ES-I3 (cell line): ENCODE measurements at regions not wholly inside any gene's neighbourhood (a gene's known extent, or its start where the extent isn't known, plus 50 kb on each side); places are given as distances from the start of the nearest gene placed in this dataset.
A peak's percentile ranks its signal among the peaks of the same experiment; 100 is the strongest.

ENCODE experiments used
- H3K36me3 ChIP-seq: 2 replicates; pipeline ENCODE4 v1.6.1; 2013; ENCODE audit warnings: mild to moderate bottlenecking, low read length, control low read depth, moderate library complexity; ENCODE audit not compliant: insufficient read depth
- H3K4me1 ChIP-seq: 2 replicates; pipeline ENCODE4 v1.6.1; 2013; ENCODE audit warnings: mild to moderate bottlenecking, control low read depth, low read length; ENCODE audit not compliant: insufficient read depth
- H3K9ac ChIP-seq: 2 replicates; pipeline ENCODE4 v1.6.1; 2013; ENCODE audit warnings: low read depth, mild to moderate bottlenecking, low read length, moderate library complexity
- H3K9me3 ChIP-seq: 2 replicates; pipeline ENCODE4 v1.6.1; 2013; ENCODE audit warnings: mild to moderate bottlenecking, low read length, moderate library complexity; ENCODE audit not compliant: control insufficient read depth, insufficient read depth

DNA sequence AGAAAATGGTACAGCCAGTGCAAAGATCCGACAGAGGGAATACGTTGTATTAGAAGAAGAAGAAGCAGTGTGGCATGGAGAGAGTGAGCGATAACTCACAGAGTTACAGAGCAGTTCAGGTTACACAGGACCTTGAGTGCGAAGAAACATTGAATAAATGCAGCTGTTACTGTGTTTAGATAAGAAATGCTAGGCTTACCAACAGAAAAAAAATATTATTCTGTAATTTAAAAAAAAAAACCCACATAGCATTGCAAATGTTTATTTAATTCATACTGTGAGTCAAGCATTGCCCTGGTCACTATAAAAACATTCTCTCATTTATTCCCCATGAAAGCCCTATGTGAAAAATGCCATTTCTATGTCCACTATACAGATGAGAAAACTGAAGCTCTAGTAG lies 373.4 kb upstream of the EPHA7 start:
- Histone ChIP-seq H3K4me1 (peaks cover 2% of the 10 kb centered on the region), H3K9me3 (no peaks in the 10 kb centered on the region)

DNA sequence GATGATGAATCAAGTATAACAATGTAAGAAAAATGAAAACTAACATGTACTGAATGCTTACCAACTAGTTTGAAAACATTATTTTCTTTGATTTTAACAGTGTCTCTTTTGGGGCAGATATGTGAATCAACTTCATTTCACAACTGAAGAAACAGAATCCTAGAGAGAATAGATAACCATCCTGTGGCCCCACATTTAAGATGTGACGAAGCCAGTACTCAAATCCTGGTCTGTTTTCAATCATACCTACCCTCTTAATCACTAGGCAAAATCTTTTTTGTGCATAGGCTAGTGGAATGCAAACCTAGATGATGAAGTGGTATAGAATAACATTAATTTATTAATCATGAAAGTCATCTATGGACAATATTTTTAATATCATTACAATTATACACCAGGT lies 371.6 kb upstream of the EPHA7 start:
- Histone ChIP-seq H3K9ac (no peak overlapping the region), H3K36me3 (no peaks in the 10 kb centered on the region), H3K4me1 (peaks cover 15% of the 10 kb centered on the region), H3K9me3 (no peaks in the 10 kb centered on the region)

More for the DNA sequence above, 373.4 kb upstream of the EPHA7 start:
- no peaks in the 10 kb centered on the region for H3K36me3 ChIP-seq
- H3K9ac ChIP-seq = no peak overlapping the region

DNA sequence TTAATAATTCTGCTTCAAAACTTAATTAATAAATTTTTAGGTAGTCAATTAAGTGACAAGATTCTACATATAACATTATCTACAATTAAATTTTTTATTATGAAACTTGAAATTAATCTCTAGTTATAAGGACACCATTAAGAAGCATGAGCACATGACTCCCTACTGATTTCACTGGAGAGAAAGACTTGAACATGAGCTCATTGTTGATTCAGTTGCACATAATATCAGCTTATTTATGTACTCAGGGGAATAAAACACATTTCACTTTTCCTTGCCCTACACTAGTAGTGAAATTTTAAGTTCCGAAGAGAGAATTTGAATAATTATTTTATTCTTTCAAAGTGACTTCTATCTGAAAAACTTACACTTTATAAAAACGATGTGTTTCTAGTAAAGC lies 370.2 kb upstream of the EPHA7 start:
- no peaks in the 10 kb centered on the region for H3K36me3 ChIP-seq
- H3K9ac ChIP-seq = no peak overlapping the region
- no peaks in the 10 kb centered on the region for H3K9me3 ChIP-seq
- peaks cover 30% of the 10 kb centered on the region for H3K4me1 ChIP-seq

DNA sequence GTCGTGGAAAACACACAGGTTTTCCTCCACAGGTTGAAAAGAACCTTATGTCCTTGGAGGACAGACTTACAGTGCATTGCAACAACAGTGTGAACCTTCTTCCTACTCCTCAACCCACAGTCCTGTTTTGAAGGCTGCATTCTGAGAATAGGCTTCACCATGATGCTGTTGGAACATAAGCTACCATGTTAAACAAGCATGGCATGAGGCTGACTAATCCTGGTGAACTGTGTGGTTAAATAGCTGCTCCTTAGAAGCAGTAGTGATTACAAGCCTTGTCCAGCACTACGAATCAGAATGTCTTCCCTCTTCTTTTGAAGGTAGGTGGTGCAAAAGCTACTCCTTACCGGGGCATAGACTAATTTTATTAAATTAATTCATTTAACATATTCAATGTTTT lies 368.5 kb upstream of the EPHA7 start:
- Histone ChIP-seq H3K9me3 (no peaks in the 10 kb centered on the region), H3K9ac (no peak overlapping the region), H3K4me1 (peaks cover 39% of the 10 kb centered on the region)

DNA sequence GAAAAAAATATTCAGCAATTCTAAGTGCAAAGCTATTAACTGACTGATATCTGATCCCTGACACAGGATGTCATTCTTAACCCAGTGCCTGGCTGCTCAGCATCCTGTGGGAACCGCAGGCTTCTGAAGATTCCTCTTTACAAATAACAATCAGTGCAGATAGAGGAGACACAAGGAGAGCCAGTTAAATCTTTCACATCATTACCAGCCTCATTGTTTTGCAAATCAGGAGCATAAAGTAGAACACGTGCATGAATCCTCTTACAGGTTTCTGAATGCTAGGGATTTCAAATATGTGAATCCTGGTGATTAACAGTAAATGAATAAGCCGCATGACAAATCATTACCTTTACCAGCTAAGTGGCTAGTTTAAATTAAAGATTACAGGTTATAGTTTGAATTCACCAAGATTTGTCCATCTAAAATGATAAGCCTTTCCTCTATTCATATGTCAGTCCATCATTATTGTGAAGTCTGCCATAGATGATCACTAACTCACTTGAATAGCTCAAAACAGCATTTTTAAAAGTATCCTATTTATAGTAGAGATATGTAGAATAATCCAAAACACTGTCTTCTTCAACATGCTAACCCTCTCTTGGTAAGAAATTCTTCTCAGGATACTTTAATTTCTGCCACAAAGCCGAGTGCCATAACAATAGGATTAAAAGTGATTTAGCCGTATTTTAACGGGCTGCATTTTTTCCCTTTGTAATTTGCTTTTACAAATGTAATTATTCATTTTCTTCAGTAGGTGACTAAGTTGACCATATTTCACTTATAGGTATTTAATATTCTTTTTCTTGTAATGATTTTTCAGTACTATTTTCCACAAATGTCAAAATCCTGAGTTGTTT lies 367.3 kb upstream of the EPHA7 start:
- Histone ChIP-seq H3K9me3 (no peaks in the 10 kb centered on the region), H3K4me1 (peaks cover 39% of the 10 kb centered on the region), H3K9ac (0 out of 2 replicates have a peak overlapping the region, but pooled peaks have one; percentile 0), H3K36me3 (no peaks in the 10 kb centered on the region)

More for the DNA sequence above, 368.5 kb upstream of the EPHA7 start:
- H3K36me3 ChIP-seq = no peaks in the 10 kb centered on the region

DNA sequence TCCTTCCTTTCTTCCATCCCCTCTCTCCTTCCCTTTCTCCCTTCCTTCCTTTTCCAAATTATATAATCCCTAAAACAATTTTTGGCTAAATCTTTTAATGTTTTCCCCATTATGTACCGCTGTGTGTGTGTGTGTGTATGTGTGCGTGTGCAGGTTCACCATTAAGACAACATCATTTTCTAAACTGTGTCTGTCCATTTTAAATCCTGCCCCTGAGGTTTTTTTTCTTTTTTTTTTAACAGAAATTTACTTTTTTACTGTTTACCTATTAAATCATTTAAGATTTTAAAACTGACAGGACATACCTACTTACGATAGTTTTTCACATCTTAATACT lies 366.3 kb upstream of the EPHA7 start:
- peak overlapping the region; percentile 7; the same call in 1 of the 2 replicates for H3K9ac ChIP-seq
- H3K9me3 ChIP-seq = no peaks in the 10 kb centered on the region
- H3K4me1 ChIP-seq = peaks cover 39% of the 10 kb centered on the region
- H3K36me3 ChIP-seq = no peaks in the 10 kb centered on the region

DNA sequence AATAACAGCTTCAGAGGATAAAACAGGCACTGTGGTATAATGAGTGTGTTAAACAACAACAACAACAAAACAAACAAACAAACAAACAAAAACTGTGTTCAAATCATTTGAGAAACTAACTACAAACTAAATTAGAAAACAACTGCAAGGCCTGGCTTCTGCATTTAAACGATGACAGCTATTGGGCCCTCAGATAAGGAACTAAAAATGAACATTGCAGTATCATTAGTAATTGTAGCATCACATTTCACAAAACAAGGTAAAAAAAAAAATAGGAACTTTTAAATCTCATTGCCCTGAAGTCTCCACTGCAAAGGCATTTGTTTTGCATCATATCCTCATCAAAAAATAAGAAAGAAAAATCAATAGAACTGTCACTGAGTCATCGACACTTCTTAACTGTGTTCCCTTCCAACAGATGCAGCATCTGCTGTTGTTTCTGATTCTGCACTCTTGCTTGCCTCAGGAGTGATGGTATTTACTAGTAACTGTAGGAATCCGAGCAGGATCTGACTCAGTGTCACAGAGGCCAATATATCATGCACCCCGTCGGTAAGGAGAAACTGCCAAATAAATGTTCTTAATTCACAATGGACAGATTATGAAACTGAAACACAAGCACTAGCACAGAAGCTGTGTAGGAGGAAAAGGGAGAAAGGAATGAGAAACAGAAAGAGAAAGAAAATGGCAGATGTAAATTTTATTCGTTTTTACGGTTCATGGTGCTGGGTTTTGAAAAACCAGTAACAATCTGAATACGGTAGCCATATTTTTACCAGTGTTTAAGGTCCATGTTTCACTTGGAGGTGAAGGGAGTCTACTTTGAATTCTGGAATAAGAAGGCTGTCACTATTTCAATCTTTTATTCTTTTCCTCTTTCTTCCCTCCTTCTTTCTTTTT lies 365.7 kb upstream of the EPHA7 start:
- no peaks in the 10 kb centered on the region for H3K9me3 ChIP-seq
- peak overlapping the region; percentile 7; the same call in 1 of the 2 replicates for H3K9ac ChIP-seq
- peaks cover 39% of the 10 kb centered on the region for H3K4me1 ChIP-seq
- H3K36me3 ChIP-seq = no peaks in the 10 kb centered on the region

DNA sequence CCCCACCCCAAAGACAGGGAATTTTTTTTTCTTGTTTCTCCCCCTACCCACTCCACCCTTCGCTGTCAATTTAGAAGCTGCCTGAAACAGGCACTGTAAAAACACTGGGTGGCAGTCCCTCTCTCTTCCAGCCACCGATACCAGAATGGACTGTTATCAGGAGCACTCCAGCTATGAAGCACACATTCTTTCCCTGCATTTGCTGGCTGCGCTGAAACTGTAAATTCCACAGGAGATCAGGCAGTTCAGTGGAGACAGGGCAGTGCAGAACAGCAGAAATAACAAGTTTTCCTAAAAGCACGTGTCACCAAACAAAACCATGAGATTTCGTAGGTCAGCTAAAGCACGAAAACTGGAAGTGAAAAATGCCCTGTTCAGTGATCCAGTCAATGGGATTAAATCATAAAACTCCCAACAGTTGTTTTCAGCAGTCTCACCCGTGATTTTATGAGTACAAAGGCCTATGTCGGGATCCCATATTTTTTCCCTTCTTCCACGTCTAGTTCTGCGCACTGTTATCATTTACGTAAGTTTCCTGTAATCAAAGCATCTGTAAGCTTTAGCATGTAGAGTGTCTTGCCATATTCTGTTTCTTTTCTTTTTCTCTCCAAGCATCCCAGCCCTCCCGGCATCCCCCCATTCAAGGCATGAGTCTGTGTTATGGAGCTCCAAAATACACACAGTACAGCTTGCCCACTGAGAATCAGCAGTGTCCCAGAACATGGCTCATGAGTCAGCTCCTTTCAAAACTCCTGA lies 359.9 kb upstream of the EPHA7 start:
- Histone ChIP-seq H3K9me3 (no peaks in the 10 kb centered on the region), H3K36me3 (no peaks in the 10 kb centered on the region), H3K4me1 (peaks cover 17% of the 10 kb centered on the region), H3K9ac (no peak overlapping the region)

DNA sequence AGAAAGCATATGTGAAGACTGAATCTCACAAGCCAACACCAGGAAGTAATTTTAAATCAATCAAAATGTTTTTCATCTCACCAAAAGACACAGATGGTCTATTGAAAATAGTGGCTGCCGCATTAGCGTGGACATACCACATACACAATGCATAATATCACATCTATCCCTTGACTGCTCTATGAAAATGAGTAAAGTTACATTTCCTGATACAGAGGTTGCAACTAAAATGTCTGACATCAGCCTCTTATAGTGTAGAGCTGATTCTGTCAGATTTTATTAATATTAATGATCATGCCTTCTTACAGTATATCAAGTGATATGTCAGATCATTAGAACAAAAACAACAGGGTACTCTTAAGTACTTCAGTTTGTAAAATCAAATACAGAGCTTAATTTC lies 339.8 kb upstream of the EPHA7 start:
- H3K36me3 ChIP-seq = no peaks in the 10 kb centered on the region

DNA sequence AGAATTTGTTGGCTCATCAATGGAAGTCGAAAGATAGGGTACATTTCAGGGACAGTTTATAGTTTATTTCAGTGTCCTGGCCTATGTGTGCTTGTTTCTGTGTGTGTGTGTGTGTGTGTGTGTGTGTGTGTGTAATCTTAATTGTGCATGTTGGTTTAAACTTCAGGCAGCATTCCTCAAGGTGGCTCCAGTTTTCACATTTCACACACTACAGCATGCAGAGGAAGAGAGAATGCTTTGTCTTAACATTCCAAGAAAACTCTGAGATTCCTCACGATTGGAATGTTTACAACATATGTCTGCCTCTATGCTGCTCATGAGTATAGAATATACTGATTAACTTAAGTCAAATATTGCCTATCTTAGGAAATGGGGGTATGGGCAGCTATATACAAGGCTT lies 332.6 kb upstream of the EPHA7 start:
- H3K36me3 ChIP-seq = no peaks in the 10 kb centered on the region
- no peak overlapping the region for H3K9ac ChIP-seq
- no peaks in the 10 kb centered on the region for H3K9me3 ChIP-seq
- 0 out of 2 replicates have a peak, but pooled peaks cover 5% of the 10 kb centered on the region for H3K4me1 ChIP-seq

More for the DNA sequence above, 339.8 kb upstream of the EPHA7 start:
- Histone ChIP-seq H3K9ac (no peak overlapping the region), H3K9me3 (no peaks in the 10 kb centered on the region), H3K4me1 (no peaks in the 10 kb centered on the region)

DNA sequence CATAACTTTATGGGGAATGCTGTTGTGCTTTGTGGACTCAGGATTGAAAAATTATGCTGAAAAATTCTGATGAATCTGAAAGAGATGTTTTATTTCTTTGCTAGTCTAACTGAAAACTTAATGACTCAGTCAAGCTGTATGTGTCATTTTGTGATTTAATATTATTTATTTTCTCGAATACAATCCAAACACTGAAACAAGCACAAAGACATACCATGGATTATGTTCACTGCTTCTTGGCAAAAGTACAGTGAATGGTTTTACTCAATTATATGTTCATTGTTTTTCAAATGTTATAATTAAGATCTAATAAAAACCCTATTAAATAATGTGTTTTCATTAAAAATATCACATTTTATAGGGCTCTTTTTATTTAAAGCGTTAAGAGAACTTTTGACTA lies 330.6 kb upstream of the EPHA7 start:
- H3K4me1 ChIP-seq = 0 out of 2 replicates have a peak, but pooled peaks cover 5% of the 10 kb centered on the region
- no peak overlapping the region for H3K9ac ChIP-seq
- no peaks in the 10 kb centered on the region for H3K36me3 ChIP-seq
- no peaks in the 10 kb centered on the region for H3K9me3 ChIP-seq

DNA sequence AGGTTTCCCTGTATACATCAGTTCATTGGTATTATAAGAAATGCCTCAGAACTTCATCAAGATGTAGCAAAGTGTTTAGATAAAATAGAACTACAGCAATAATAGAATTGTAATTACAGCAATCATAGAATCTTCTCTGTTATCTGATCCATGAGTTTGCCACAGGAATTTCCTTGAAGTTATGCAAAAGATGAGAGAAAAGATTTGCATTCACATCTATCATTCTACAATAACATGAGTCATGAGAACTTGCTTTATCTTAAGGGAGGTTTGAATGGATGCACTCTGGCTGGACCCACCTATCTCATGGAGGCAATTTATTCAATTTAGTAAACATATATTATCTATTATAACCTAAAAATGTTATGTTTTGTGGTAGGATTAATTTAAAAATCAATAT lies 329.8 kb upstream of the EPHA7 start:
- Histone ChIP-seq H3K9me3 (no peaks in the 10 kb centered on the region), H3K36me3 (no peaks in the 10 kb centered on the region)

DNA sequence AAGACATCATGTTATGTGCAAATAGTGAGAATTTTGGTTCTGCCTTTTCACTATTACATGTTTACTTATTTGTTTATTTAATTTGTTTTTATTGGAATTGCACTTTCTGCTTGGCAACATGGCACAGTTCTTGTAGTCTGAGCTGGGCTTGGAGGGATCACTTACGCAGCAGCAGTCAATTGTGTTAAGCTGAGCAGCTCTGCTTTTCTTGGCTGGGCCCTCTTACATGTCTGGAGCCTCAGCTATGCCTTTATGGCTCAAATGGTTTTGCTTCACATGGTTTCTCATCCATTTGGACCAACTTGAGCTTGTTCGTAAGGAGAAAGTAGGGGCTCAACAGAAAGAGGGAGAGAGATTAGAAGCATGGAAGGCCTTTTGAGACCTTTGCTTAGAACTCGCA lies 327.5 kb upstream of the EPHA7 start:
- no peaks in the 10 kb centered on the region for H3K36me3 ChIP-seq
- no peak overlapping the region for H3K9ac ChIP-seq
- 0 out of 2 replicates have a peak, but pooled peaks cover 1% of the 10 kb centered on the region for H3K4me1 ChIP-seq
- H3K9me3 ChIP-seq = no peaks in the 10 kb centered on the region

More for the DNA sequence above, 329.8 kb upstream of the EPHA7 start:
- no peak overlapping the region for H3K9ac ChIP-seq
- 0 out of 2 replicates have a peak, but pooled peaks cover 5% of the 10 kb centered on the region for H3K4me1 ChIP-seq

DNA sequence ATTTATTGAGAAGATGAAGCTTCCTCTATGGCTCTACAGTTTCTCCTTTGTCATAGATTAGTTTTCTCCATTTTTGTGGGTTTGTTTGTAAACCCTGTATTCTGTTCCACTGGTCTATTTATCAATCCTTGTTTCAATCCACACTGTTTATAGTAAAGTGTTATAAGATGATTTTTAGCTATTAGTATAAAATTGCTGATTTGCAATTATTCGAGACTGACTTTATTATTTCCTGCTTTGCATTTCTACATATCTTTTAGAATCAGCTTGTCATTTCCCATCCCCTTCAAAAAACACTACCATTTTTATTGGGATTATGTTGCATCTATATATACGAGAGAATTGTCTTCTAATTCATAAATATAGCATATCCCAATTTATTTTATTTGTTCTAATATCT lies 325.9 kb upstream of the EPHA7 start:
- Histone ChIP-seq H3K4me1 (no peaks in the 10 kb centered on the region), H3K9ac (no peak overlapping the region), H3K36me3 (no peaks in the 10 kb centered on the region), H3K9me3 (no peaks in the 10 kb centered on the region)
